ENCODE measurements at regions not wholly inside any gene's neighbourhood (a gene's known extent, or its start where the extent isn't known, plus 50 kb on each side); places are given as distances from the start of the nearest gene placed in this dataset.
"Not testable (repeated sequence)": the region's sequence is repeated elsewhere in the genome, so short reads cannot be mapped to it uniquely, and the experiment has no call there.

GRCh38 chr2:91628471-91628870 lies 2937.0 kb downstream of the RPIA start:
- DNase-seq (ENCODE audit: low spot score): not testable (repeated sequence)

DNA sequence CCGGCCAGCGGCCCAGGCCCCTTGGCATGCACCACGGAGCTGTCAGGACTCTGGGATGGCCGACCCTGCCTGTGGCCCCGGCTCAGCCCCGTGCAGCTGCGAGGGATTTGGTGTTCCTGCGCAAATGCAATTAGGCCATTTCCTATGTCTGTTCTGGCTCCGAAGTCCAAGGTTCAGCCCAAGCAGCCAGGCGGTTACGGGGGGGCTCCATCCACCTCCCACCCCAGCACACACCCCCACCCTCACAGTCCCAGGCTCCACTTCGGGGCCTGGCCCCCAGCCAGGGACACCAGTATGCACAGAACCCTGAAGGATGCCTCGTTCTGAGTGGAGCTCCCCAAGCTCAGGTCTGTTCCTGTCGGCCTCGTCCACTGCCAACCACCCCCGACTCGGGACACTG lies 2965.7 kb downstream of the RPIA start:
- DNase-seq (ENCODE audit: low spot score): not testable (repeated sequence)

DNA sequence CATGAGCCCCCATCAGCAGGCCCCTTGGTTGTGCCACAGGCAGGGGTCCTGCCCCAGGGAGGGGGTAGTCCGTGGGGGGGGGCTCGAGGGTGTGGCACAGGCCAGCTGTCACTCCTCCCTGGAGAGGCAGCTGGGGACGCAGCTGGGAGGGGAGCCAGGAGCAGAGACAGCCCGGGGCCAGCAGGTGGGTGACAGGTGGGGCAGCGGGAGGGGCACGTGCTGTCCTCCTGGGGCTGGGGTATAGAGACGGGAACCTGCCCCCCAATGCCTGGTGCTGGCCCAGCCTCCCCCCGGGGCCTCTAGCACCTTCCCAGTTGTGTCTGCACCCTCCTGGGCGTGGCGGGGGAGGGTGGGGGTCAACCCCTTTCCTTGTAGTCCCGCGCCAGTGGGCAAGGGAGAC lies 2966.9 kb downstream of the RPIA start:
- DNase-seq (ENCODE audit: low spot score): not testable (repeated sequence)

DNA sequence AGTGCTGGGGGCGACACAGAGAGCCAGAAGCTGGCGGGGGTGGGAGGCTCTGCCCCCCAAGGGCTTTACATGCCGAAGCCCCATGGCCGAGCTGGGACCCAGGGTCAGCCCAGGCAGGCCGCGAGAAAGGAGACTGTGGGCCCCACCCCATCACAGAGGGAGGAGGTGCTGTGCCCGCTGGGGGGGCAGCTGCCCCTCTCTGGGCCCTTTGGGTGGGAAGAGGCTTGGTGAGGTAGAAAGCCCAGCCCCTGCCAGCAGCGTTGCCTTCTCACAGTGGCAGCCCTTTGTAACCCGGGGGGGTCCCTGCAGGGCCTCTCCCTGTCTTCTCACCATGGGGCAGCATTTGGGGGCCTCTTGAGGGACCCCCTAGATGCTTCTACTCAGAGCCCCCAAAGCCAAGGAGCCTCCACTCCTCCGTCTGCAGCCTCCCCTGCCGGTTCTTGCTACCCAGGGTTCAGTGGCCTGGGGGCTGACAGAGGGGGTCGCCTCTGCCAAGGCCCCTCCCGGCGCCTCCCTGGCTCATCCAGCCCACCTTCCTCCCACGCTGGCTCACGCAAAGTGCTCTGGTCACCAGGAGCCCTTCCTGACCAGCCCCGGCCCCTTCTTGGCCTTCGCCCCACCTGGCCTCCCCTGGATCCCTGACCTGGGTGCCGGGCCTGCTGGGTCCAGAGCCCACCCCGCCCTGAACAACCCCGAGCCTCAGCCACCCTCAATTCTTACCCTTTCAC lies 2967.9 kb downstream of the RPIA start:
- not testable (repeated sequence) for DNase-seq (ENCODE audit: low spot score)

DNA sequence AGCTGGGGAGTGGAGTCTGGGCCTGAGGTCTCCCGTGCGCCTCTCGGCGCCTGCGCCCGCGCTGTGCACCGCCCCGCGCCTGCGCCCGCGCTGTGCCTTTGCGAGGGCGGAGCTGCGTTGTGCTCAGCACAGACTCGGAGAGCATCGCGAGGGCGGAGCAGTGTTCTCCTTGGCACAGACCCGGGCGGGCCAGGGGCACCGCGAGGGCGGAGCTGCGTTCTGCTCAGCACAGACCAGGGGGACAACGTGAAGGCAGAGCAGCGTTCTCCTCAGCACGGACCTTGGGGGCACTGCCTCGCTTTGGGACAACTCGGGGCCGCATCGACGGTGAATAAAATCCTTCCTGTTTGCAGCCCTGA lies 2968.4 kb downstream of the RPIA start:
- not testable (repeated sequence) for DNase-seq (ENCODE audit: low spot score)

DNA sequence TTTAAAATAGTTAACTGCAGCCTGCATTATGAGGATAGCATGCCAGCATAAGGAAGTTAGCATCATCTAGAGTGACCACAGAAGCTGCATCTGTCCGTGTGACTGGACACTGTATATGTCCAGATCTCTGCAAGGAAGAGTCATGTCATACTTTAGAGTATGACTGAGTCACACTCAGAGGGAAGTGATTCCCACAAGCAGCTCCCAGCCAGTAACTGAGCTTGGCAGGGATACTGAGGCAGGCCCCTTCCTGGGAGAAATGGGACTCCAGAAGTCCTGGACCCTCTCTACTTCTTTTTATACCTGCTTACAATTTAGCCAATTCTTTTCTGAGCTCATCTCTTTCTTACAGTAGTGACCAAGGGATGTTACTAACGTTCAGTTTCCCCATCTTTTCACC lies 2975.9 kb downstream of the RPIA start:
- not testable (repeated sequence) for DNase-seq (ENCODE audit: low spot score)

DNA sequence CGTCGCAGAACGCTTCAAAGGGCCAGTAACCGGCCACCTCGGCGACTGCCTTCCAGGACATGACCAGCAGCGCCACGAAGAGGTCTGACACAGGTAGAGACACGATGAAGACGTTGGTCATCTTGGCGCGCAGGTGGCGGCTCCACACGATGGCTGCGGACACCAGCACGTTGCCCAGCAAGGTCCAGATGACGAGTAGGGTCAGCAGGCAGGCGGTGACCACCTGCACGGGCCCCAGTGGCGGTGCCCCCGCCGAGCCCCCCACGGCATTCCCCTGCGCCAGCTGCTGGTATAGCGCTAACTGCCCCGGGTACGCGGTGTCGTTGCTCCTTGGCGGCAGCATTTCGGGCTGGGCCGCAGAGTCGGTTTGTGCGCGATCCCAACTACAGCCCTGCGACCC lies 2994.1 kb downstream of the RPIA start:
- not testable (repeated sequence) for DNase-seq (ENCODE audit: low spot score)

DNA sequence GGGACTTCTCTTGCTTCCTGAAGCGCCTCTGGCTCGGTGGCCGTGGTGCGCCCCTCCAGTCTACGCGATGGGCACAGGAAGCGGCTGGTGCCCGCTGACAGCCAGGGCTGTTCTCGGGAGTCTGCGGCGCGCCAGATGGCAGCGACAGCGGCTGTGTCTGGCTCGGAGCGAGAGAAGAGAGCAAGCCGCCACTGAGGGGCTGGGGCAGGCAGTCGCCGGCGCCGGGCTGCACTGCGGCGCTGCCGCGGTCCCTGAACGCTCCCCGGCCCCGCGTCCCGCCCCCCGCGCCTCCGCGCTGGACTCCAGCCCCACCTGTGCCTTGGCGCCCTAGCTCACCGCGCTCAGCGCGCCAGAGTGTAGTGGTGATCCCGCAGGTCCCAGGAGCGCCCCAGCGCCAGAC lies 2994.6 kb downstream of the RPIA start:
- not testable (repeated sequence) for DNase-seq (ENCODE audit: low spot score)

Data from germinal center (tissue), 1 donor.